GM12892 (cell line): ENCODE measurements at regions not wholly inside any gene's neighbourhood (a gene's known extent, or its start where the extent isn't known, plus 50 kb on each side); places are given as distances from the start of the nearest gene placed in this dataset.

Experiments
- POLR2A ChIP-seq: IDR thresholded peaks from 2 replicates; pipeline ENCODE4 v1.6.1; 2011; ENCODE audit warnings: low read depth, low read length, control low read depth
- POLR2AphosphoS5 ChIP-seq: IDR thresholded peaks from 2 replicates; pipeline ENCODE4 v1.6.1; 2011; ENCODE audit warnings: low read depth, low read length, control low read depth
- TAF1 ChIP-seq: IDR thresholded peaks from 2 replicates; pipeline ENCODE4 v1.6.1; 2011; ENCODE audit warnings: low read depth, mild to moderate bottlenecking, control low read depth, low read length, borderline replicate concordance

DNA sequence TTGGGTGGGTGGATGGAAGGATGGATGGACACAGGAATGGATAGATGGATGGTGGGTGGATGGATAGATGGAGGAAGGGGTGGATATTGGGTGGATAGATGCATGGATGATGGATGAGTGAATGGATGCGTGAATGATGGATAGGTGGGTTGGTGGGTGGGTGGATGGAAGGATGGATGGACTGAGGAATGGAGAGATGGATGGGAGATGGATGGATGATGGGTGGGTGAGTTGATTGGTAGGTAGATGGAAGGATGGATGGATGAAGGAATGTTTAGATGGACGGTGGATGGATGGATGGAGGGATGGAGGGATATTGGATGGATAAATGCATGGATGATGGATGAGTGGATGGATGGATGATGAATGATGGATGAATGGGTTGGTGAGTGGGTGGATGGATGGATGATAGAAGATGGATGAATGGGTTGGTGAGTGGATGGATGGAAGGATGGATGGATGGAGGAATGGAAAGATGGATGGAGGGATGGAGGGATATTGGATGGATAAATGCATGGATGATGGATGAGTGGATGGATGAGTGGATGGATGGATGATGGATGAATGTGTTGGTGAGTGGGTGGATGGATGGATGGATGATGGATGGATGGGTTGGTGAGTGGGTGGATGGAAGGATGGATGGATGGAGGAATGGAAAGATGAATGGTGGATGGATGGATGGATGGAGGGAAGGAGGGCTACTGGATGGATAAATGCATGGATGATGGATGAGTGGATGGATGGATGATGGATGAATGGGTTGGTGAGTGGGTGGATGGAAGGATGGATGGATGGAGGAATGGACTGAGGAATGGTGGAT, 50.4 kb upstream of the GRPEL1 start:
- TF ChIP-seq POLR2A (no peak), TAF1 (no peak), POLR2AphosphoS5 (no peak)
